Astrocyte of the spinal cord (primary cell): ENCODE measurements at regions not wholly inside any gene's neighbourhood (a gene's known extent, or its start where the extent isn't known, plus 50 kb on each side); places are given as distances from the start of the nearest gene placed in this dataset.

Source experiments
- DNase-seq: peaks from one replicate; pipeline ENCODE4 v3.0.0; 2011; ENCODE audit warnings: low read depth, low spot score
- H3K4me3 ChIP-seq: 2 replicates; pipeline ENCODE4 v1.5.1; 2011; ENCODE audit warnings: low read depth, mild to moderate bottlenecking, low read length, moderate library complexity
- CTCF ChIP-seq: IDR thresholded peaks from 2 replicates; pipeline ENCODE4 v1.5.1; 2012; ENCODE audit warnings: low read depth, mild to moderate bottlenecking, low read length, inconsistent platforms
- in situ Hi-C: cut with HindIII; loops from 2 replicates; pipeline ENCODE4 v1.10.0; 2017; ENCODE audit warnings: low sequenced_read_pairs

- no peak for TF ChIP-seq CTCF
- in situ Hi-C loops: no loop called here
- DNase-seq: no peak
- no peak overlapping the region for H3K4me3 ChIP-seq
Observed at GRCh38 chr4:28677808-28678207, 1817.2 kb downstream of the STIM2 start.

- in situ Hi-C loops: no loop called here
- TF ChIP-seq CTCF: no peak
- no peak for DNase-seq
- no peak overlapping the region for H3K4me3 ChIP-seq
Observed at GRCh38 chr4:28682847-28683246, 1822.2 kb downstream of the STIM2 start.

- peak; percentile 59 for TF ChIP-seq CTCF
- in situ Hi-C loops: no loop called here
- no peak overlapping the region for H3K4me3 ChIP-seq
- DNase-seq: peak; percentile 12
Observed at GRCh38 chr4:28686618-28687017, 1826.0 kb downstream of the STIM2 start.

GRCh38 chr4:28690890-28691289, 1830.2 kb downstream of the STIM2 start:
- in situ Hi-C loops: no loop called here
- H3K4me3 ChIP-seq: no peak overlapping the region
- no peak for TF ChIP-seq CTCF
- no peak for DNase-seq

- H3K4me3 ChIP-seq: no peak overlapping the region
- in situ Hi-C loops: no loop called here
- DNase-seq: peak; percentile 14
- TF ChIP-seq CTCF: no peak
Observed at GRCh38 chr4:28702571-28702970, 1841.9 kb downstream of the STIM2 start.

- no peak for TF ChIP-seq CTCF
- no peak overlapping the region for H3K4me3 ChIP-seq
- in situ Hi-C loops: no loop called here
- DNase-seq: no peak
Observed at GRCh38 chr4:28709891-28710290, 1849.2 kb downstream of the STIM2 start.

- in situ Hi-C loops: no loop called here
- no peak for DNase-seq
- no peak overlapping the region for H3K4me3 ChIP-seq
- no peak for TF ChIP-seq CTCF
Observed at GRCh38 chr4:28723371-28723770, 1862.7 kb downstream of the STIM2 start.
